Esophagus muscularis mucosa (tissue), 3 donors: ENCODE measurements at regions not wholly inside any gene's neighbourhood (a gene's known extent, or its start where the extent isn't known, plus 50 kb on each side); places are given as distances from the start of the nearest gene placed in this dataset.

Experiments used
- POLR2A ChIP-seq: fragments of 450-650 bp; IDR thresholded peaks from one replicate; pipeline ENCODE4 v1.6.1; 2017; ENCODE audit warnings: antibody characterized with exemption, moderate library complexity, mild to moderate bottlenecking, low read depth
- TF ChIP-seq, protein P1 (sequence below), 3 experiments: fragments of 200-600 bp in 2 of 3; fragments of 450-650 bp in 1 of 3; sonication (generic) in 2 of 3; IDR thresholded peaks; one replicate each; pipeline ENCODE4 v1.5.1; 2017 to 2019; ENCODE audit warnings: antibody characterized with exemption in 3 of 3, mild to moderate bottlenecking in 2 of 3, moderate library complexity in 1 of 3

DNA sequence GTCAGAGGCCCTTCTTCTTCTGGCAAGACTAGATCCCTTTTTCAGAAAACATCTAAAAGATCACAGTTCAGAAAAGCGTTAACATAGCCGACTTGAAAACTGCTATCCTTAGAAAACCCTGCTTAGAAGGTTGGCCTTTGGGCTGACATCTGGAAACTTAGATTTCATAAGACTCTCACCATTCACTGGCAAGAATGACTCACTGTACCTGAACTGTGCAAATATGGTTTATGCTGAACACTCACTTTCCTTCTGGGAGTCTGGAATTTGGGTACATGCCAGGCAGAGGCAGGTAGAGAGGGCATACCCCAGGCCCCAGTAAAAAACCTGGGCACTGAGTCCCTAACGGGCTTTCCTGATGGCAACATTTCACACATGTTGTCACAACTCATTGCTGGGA lies 88.8 kb upstream of the GPC3 start:
- TF ChIP-seq, protein P1, sequence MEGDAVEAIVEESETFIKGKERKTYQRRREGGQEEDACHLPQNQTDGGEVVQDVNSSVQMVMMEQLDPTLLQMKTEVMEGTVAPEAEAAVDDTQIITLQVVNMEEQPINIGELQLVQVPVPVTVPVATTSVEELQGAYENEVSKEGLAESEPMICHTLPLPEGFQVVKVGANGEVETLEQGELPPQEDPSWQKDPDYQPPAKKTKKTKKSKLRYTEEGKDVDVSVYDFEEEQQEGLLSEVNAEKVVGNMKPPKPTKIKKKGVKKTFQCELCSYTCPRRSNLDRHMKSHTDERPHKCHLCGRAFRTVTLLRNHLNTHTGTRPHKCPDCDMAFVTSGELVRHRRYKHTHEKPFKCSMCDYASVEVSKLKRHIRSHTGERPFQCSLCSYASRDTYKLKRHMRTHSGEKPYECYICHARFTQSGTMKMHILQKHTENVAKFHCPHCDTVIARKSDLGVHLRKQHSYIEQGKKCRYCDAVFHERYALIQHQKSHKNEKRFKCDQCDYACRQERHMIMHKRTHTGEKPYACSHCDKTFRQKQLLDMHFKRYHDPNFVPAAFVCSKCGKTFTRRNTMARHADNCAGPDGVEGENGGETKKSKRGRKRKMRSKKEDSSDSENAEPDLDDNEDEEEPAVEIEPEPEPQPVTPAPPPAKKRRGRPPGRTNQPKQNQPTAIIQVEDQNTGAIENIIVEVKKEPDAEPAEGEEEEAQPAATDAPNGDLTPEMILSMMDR (IDR thresholded peaks at IDR 0.05), result no peak
- TF ChIP-seq POLR2A, result no peak
